ENCODE measurements at regions not wholly inside any gene's neighbourhood (a gene's known extent, or its start where the extent isn't known, plus 50 kb on each side); places are given as distances from the start of the nearest gene placed in this dataset.
"Not testable (repeated sequence)": the region's sequence is repeated elsewhere in the genome, so short reads cannot be mapped to it uniquely, and the experiment has no call there.

GRCh38 chr5:124614836-124615385 is 131.5 kb downstream of the ZNF608 start:
- DNase-seq, result no peak

GRCh38 chr5:124614105-124614504 is 132.3 kb downstream of the ZNF608 start:
- DNase-seq, result no peak

- DNase-seq, result no peak
Observed at GRCh38 chr5:124613273-124613953, 133.0 kb downstream of the ZNF608 start.

- DNase-seq, result no peak
Observed at GRCh38 chr5:124612023-124612422, 134.4 kb downstream of the ZNF608 start.

- DNase-seq, result not testable (repeated sequence)
Observed at GRCh38 chr5:124611262-124611661, 135.2 kb downstream of the ZNF608 start.

- DNase-seq, result not testable (repeated sequence)
Observed at GRCh38 chr5:124609685-124610084, 136.8 kb downstream of the ZNF608 start.

- no peak for DNase-seq
Observed at GRCh38 chr5:124606543-124606942, 139.9 kb downstream of the ZNF608 start.

GRCh38 chr5:124606093-124606492 is 140.3 kb downstream of the ZNF608 start:
- no peak for DNase-seq

GRCh38 chr5:124605541-124605940 is 140.9 kb downstream of the ZNF608 start:
- no peak for DNase-seq

- DNase-seq, result no peak
Observed at GRCh38 chr5:124604419-124604818, 142.0 kb downstream of the ZNF608 start.

GRCh38 chr5:124602925-124603650 is 143.4 kb downstream of the ZNF608 start:
- DNase-seq, result no peak

GRCh38 chr5:124599028-124599973 is 147.1 kb downstream of the ZNF608 start:
- no peak for DNase-seq

GRCh38 chr5:124596595-124597421 is 149.6 kb downstream of the ZNF608 start:
- no peak for DNase-seq

- no peak for DNase-seq
Observed at GRCh38 chr5:124593952-124594351, 152.5 kb downstream of the ZNF608 start.

- DNase-seq, result no peak
Observed at GRCh38 chr5:124592891-124593290, 153.5 kb downstream of the ZNF608 start.

GRCh38 chr5:124591583-124591982 is 154.9 kb downstream of the ZNF608 start:
- no peak for DNase-seq

GRCh38 chr5:124590686-124591085 is 155.8 kb downstream of the ZNF608 start:
- no peak for DNase-seq

- no peak for DNase-seq
Observed at GRCh38 chr5:124587280-124587679, 159.2 kb downstream of the ZNF608 start.

GRCh38 chr5:124584991-124585715 is 161.3 kb downstream of the ZNF608 start:
- DNase-seq, result peak; percentile 71

GRCh38 chr5:124583469-124584350 is 162.7 kb downstream of the ZNF608 start:
- DNase-seq, result peak; percentile 48

GRCh38 chr5:124582561-124582840 is 163.9 kb downstream of the ZNF608 start:
- DNase-seq, result no peak
